OCI-LY1 (cell line): ENCODE measurements at regions not wholly inside any gene's neighbourhood (a gene's known extent, or its start where the extent isn't known, plus 50 kb on each side); places are given as distances from the start of the nearest gene placed in this dataset.

Experiments used
- EZH2 ChIP-seq: fragments of 200-600 bp; sonication (generic), shearing (Covaris generic); IDR thresholded peaks from 2 replicates; pipeline ENCODE4 v1.8.0; 2017; ENCODE audit warnings: borderline replicate concordance, mixed run types, mild to moderate bottlenecking, antibody characterized with exemption, low read length, moderate library complexity, mixed read lengths
- TF ChIP-seq, protein P1 (sequence below): fragments of 200-600 bp; sonication (generic), shearing (Covaris generic); IDR thresholded peaks from 2 replicates; pipeline ENCODE4 v1.5.1; 2017; ENCODE audit warnings: mild to moderate bottlenecking, antibody characterized with exemption, low read length, moderate library complexity, mixed read lengths

DNA sequence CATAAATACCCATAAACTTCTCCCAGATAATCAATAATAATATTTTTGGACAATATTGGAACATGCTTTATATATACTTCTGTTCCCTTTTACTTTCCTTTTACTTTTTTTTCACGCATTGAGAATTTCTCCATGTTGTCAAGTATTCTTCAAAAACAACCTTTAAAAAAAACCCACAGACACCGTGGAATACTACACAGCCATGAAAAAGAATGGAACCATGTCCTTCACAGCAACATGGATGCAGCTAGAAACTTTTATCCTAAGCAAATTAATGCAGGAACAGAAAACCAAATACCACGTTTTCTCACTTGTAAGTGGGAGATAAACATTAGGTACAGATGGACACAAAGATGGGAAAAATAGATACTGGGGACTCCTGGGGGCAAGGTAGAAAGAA, 854.7 kb downstream of the TBC1D22A start:
- TF ChIP-seq EZH2: no peak
- TF ChIP-seq, protein P1, sequence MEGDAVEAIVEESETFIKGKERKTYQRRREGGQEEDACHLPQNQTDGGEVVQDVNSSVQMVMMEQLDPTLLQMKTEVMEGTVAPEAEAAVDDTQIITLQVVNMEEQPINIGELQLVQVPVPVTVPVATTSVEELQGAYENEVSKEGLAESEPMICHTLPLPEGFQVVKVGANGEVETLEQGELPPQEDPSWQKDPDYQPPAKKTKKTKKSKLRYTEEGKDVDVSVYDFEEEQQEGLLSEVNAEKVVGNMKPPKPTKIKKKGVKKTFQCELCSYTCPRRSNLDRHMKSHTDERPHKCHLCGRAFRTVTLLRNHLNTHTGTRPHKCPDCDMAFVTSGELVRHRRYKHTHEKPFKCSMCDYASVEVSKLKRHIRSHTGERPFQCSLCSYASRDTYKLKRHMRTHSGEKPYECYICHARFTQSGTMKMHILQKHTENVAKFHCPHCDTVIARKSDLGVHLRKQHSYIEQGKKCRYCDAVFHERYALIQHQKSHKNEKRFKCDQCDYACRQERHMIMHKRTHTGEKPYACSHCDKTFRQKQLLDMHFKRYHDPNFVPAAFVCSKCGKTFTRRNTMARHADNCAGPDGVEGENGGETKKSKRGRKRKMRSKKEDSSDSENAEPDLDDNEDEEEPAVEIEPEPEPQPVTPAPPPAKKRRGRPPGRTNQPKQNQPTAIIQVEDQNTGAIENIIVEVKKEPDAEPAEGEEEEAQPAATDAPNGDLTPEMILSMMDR: no peak
